K562 (cell line): ENCODE measurements at regions not wholly inside any gene's neighbourhood (a gene's known extent, or its start where the extent isn't known, plus 50 kb on each side); places are given as distances from the start of the nearest gene placed in this dataset.

ENCODE experiments used
- ATAC-seq: fragments of 200-7000 bp; cut with Tn5 transposase; 3 replicates; pipeline ENCODE4 v1.9.1; 2020; ENCODE audit warnings: moderate library complexity
- BruUV-seq: library from RNA; stranded (reverse); fragments of 400-500 nt; replicated peaks from 2 replicates; lab custom pipeline; 2021; lab: Mats Ljungman, UMichigan
- CTCF ChIA-PET: fragments of 300-600 bp; formaldehyde crosslinking; extraction: SDS; loops from one replicate; lab custom pipeline; 2021; ENCODE audit warnings: low intra/inter-chr PET ratio; lab: Yijun Ruan, JAX
- POLR2A ChIA-PET: fragments of 300-600, 350-650 bp; sonication (Branson Sonifier 250); formaldehyde crosslinking; extraction: SDS; loops from one replicate; lab custom pipeline; 2021; ENCODE audit warnings: antibody characterized with exemption, inconsistent platforms; lab: Yijun Ruan, JAX
- DNase-seq, 4 experiments: peaks; one replicate each; pipeline versions ENCODE4 v3.0.0 to v3.0.0-alpha.2; 2011 to 2018; ENCODE audit warnings: low spot score in 3 of 4, mixed read lengths in 3 of 4; ENCODE audit errors: extremely low read depth in 1 of 4
- FAIRE-seq: peaks from 2 replicates; lab custom pipeline; 2011; peaks lifted over from hg19 to GRCh38; lab: Jason Lieb, UNC
- H2AFZ ChIP-seq: 2 replicates; pipeline ENCODE4 v1.6.0; 2011; ENCODE audit warnings: low read depth, low read length, control low read depth, inconsistent platforms
- H3K27ac ChIP-seq: fragments of 200-600 bp; 3 replicates; pipeline ENCODE4 v1.8.0; 2011; ENCODE audit warnings: low read depth, mild to moderate bottlenecking, control low read depth, inconsistent platforms, low read length, moderate library complexity, mixed read lengths; ENCODE audit errors: extremely low read depth
- H3K27me3 ChIP-seq, 2 experiments: fragments of 300-600 bp in 1 of 2; 2 replicates in 1 of 2; 3 replicates in 1 of 2; pipeline versions ENCODE4 v1.6.0 to v1.8.0; 2011; ENCODE audit warnings: inconsistent platforms in 2 of 2, low read length in 2 of 2, mild to moderate bottlenecking in 1 of 2, mixed read lengths in 1 of 2, moderate library complexity in 1 of 2; ENCODE audit not compliant: control insufficient read depth in 2 of 2, insufficient read depth in 2 of 2
- H3K36me3 ChIP-seq: fragments of 300-600 bp; 3 replicates; pipeline ENCODE4 v1.8.0; 2011; ENCODE audit warnings: mild to moderate bottlenecking, low read length, inconsistent platforms; ENCODE audit not compliant: control insufficient read depth, insufficient read depth
- H3K4me1 ChIP-seq, 2 experiments: fragments of 200-600 bp in 1 of 2; replicated peaks in 1 of 2; 2 replicates in 1 of 2; 3 replicates in 1 of 2; pipeline versions ENCODE4 v1.5.1 to v1.8.0; 2011; ENCODE audit warnings: inconsistent platforms in 2 of 2, low read length in 2 of 2, mild to moderate bottlenecking in 1 of 2, mixed read lengths in 1 of 2, moderate library complexity in 1 of 2; ENCODE audit not compliant: control insufficient read depth in 2 of 2, insufficient read depth in 2 of 2
- H3K4me2 ChIP-seq: 2 replicates; pipeline ENCODE4 v1.6.1; 2011; ENCODE audit warnings: low read length, control low read depth, inconsistent platforms, mixed read lengths; ENCODE audit not compliant: insufficient read depth
- H3K4me3 ChIP-seq: fragments of 200-600 bp; sonication (generic), shearing (Covaris generic); 2 replicates; pipeline ENCODE4 v1.5.1; 2016; ENCODE audit warnings: control low read depth, inconsistent platforms
- H3K79me2 ChIP-seq: fragments of 200-600 bp; 3 replicates; pipeline ENCODE4 v1.8.0; 2011; ENCODE audit warnings: low read length, inconsistent platforms; ENCODE audit not compliant: control insufficient read depth, insufficient read depth
- H3K9ac ChIP-seq, 2 experiments: 2 replicates each; pipeline versions ENCODE4 v1.6.0 to v1.6.1; 2011; ENCODE audit warnings: low read depth in 2 of 2, low read length in 2 of 2, control low read depth in 1 of 2, inconsistent platforms in 1 of 2, mild to moderate bottlenecking in 1 of 2, mixed read lengths in 1 of 2; ENCODE audit not compliant: insufficient read depth in 1 of 2
- H3K9me1 ChIP-seq: one replicate; pipeline ENCODE4 v1.6.0; 2011; ENCODE audit warnings: inconsistent platforms, mild to moderate bottlenecking, low read length, moderate library complexity; ENCODE audit not compliant: control insufficient read depth, insufficient read depth
- H3K9me3 ChIP-seq: replicated peaks from 2 replicates; pipeline ENCODE4 v1.5.1; 2011; ENCODE audit warnings: low read depth, low read length, inconsistent platforms; ENCODE audit not compliant: control insufficient read depth, insufficient read depth
- H4K20me1 ChIP-seq: replicated peaks from 2 replicates; pipeline ENCODE4 v1.6.1; 2011; ENCODE audit warnings: low read length, inconsistent platforms, mixed read lengths; ENCODE audit not compliant: control insufficient read depth, insufficient read depth
- CREB1 ChIP-seq, 2 experiments: sonication (generic) in 1 of 2; formaldehyde crosslinking in 1 of 2; IDR thresholded peaks; 2 replicates each; pipeline versions ENCODE4 v1.6.1 to v1.8.0; 2012 to 2022; ENCODE audit warnings: inconsistent platforms in 1 of 2, mild to moderate bottlenecking in 1 of 2, missing genetic modification reagents in 1 of 2, moderate library complexity in 1 of 2
- FOXA1 ChIP-seq: fragments of 450-650 bp; IDR thresholded peaks from 2 replicates; pipeline ENCODE4 v1.6.1; 2016; ENCODE audit warnings: mild to moderate bottlenecking, borderline replicate concordance
- NCOA6 ChIP-seq: fragments of 450-650 bp; IDR thresholded peaks from 2 replicates; pipeline ENCODE4 v1.6.1; 2017; ENCODE audit warnings: mild to moderate bottlenecking
- NFATC3 ChIP-seq: fragments of 450-650 bp; IDR thresholded peaks from 2 replicates; pipeline ENCODE4 v1.6.1; 2017; ENCODE audit warnings: mild to moderate bottlenecking
- NFIC ChIP-seq: fragments of 450-650 bp; IDR thresholded peaks from 2 replicates; pipeline ENCODE4 v1.6.1; 2017; ENCODE audit warnings: mild to moderate bottlenecking, inconsistent platforms
- TCF3 ChIP-seq: sonication (generic); formaldehyde crosslinking; IDR thresholded peaks from 2 replicates; pipeline ENCODE4 v1.4.0; 2020; ENCODE audit warnings: mild to moderate bottlenecking, missing genetic modification reagents
- TRIM24 ChIP-seq, 2 experiments: fragments of 450-650 bp; IDR thresholded peaks; 2 replicates each; pipeline ENCODE4 v1.6.1; 2016
- XRCC4 ChIP-seq: IDR thresholded peaks from one replicate; pipeline ENCODE4 v1.6.1; 2011; ENCODE audit not compliant: insufficient read depth, insufficient read length; ENCODE audit errors: extremely low read depth
- ZNF3 ChIP-seq: fragments of 250-450 bp; sonication (Bioruptor Pico); IDR thresholded peaks from 2 replicates; pipeline ENCODE4 v1.5.0; 2021; ENCODE audit warnings: mild to moderate bottlenecking, moderate library complexity
- WGBS: fragments of 100-300 bp; shearing (Covaris generic); methylation state at CpG from one replicate; pipeline ENCODE4 v1.1.6; 2016; ENCODE audit warnings: low coverage, mixed read lengths; ENCODE audit not compliant: insufficient coverage; ENCODE audit errors: missing lambda C conversion rate; 5-methylcytosine and 5-hydroxymethylcytosine counted together
- in situ Hi-C: fragments of 300-500 bp; cut with MboI; formaldehyde crosslinking; loops from 4 replicates; pipeline ENCODE4 v1.15.0; 2018; ENCODE audit warnings: inconsistent platforms, mixed read lengths
- intact Hi-C: fragments of 100-400 bp; cut with micrococcal nuclease; formaldehyde crosslinking; loops from 2 replicates; pipeline ENCODE4 v1.14.2; 2022
- TF ChIP-seq, protein P1 (sequence below): conservative IDR thresholded peaks from 2 replicates; pipeline ENCODE4 v1.6.1; 2011; ENCODE audit warnings: low read depth, mild to moderate bottlenecking, low read length; ENCODE audit not compliant: control insufficient read depth
- TF ChIP-seq, protein P2 (sequence below): fragments of 450-650 bp; formaldehyde crosslinking; IDR thresholded peaks from 2 replicates; pipeline ENCODE4 v1.4.0; 2020; ENCODE audit warnings: mild to moderate bottlenecking, moderate library complexity
- TF ChIP-seq, protein P3 (sequence below): fragments of 250-450 bp; sonication (Bioruptor Pico); IDR thresholded peaks from 2 replicates; pipeline ENCODE4 v1.4.0; 2020; ENCODE audit warnings: mild to moderate bottlenecking, moderate library complexity
- TF ChIP-seq, protein P4 (sequence below): sonication (generic); formaldehyde crosslinking; IDR thresholded peaks from 2 replicates; pipeline ENCODE4 v1.8.0; 2022; ENCODE audit warnings: mild to moderate bottlenecking, missing genetic modification reagents, borderline replicate concordance

DNA sequence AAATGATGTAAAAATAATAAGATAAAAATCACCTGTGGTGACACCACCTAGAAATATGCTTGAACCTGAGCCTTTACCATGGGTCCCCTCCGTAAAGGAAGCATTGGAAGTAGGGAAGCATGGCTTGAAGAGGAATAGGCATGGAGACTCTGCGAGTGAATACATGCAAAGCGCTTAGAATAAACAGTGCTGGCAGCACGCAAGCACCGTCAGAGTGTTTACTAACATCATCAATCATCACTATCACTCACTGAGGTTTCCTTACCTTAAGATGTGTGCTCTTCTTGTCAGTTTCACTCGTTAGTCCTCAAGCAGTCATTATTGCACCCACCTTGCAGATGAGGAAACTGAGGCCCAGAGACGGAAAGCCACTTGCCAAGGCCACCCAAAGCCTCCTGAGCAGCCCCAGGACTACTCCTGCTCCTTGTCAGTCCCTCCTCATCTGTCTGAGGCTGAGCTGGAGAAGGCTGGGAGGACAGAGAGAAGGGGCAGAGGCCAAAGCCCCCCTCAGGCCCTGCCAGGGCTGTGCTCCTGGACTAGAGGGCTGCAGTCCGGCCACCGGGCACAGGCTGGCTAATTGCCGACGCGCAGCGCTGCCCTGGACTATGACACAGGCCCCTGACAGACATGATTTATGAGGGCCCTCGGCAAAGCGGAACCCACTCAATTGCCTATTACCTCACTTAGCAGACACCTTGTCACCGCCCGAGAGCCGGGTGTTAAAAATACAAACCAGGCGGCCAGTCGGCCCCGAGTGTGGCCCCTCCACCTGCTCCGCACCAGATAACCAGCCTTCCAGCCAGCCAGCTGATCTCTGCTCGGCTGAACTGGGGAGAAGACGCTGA, 168.9 kb downstream of the MN1 start (continued):
- TF ChIP-seq CREB1 (IDR thresholded peaks at IDR 0.05) (no peak), CREB1 (CRISPR knock-in tag; IDR thresholded peaks at IDR 0.05) (0 out of 2 replicates have a peak, but pooled peaks have one; percentile 40)

DNA sequence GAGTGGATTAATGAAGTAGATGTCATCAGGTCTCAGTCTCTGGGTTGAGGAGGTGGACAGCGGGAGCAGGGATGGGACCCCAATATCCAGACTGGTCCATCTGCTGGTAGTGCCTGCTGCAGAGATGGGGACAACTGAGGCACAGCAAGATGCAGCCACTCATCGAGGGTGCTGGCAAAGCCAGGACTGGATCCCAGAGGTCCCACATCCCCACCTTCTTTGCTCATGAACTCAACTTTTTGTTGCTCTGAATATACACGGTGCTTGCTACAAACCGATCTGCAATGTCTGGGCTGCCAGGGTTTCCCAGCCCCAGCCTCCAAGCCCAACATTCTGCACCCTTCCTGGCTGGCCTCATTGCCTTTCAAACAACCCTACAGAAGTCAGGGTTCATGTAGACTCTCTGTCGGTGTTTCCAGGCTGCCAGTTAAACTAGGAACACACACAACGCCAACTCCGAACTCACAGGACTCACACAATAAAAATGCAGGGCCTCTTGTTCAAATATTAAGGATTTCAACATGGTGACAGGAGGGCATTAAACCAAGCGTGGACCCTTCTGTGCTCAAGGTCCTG, 168.2 kb downstream of the MN1 start:
- Histone ChIP-seq H3K27me3 (peaks cover 3 to 21% of the 10 kb centered on the region in 2 experiments; a peak in 4 of 5 replicates), H2AFZ (no peak overlapping the region), H3K79me2 (no peaks in the 10 kb centered on the region), H3K27ac (no peak overlapping the region), H3K4me3 (no peak overlapping the region), H3K4me1 (peaks cover 0 to 9% of the 10 kb centered on the region in 2 experiments; a peak in 2 of 5 replicates), H3K36me3 (no peaks in the 10 kb centered on the region), H4K20me1 (no peaks in the 10 kb centered on the region; the same call in 1 of the 2 replicates), H3K9me3 (no peaks in the 10 kb centered on the region), H3K9ac (no peak overlapping the region), H3K9me1 (no peaks in the 10 kb centered on the region), H3K4me2 (no peak overlapping the region)
- intact Hi-C loops, result no loop called here
- in situ Hi-C loops, result no loop called here
- POLR2A ChIA-PET, result interaction anchor here (0.6 kb wide), 1 partner anchor 120 kb away, joined by 3 read pairs; no protein-coding TSS in a partner anchor
- FAIRE-seq, result no peak
- ATAC-seq, result no peak
- WGBS, result 0% methylated on average over 8 of the region's 8 CpGs
- no peak for DNase-seq
- BruUV-seq, result no TSS peak
- CTCF ChIA-PET, result no interaction called here
- TF ChIP-seq NFIC (no peak), NFATC3 (no peak), XRCC4 (no peak), ZNF3 (CRISPR knock-in tag) (no peak), FOXA1 (no peak), NCOA6 (no peak), TCF3 (no peak), TRIM24 (IDR thresholded peaks at IDR 0.05) (no peak)
- TF ChIP-seq, protein P1, sequence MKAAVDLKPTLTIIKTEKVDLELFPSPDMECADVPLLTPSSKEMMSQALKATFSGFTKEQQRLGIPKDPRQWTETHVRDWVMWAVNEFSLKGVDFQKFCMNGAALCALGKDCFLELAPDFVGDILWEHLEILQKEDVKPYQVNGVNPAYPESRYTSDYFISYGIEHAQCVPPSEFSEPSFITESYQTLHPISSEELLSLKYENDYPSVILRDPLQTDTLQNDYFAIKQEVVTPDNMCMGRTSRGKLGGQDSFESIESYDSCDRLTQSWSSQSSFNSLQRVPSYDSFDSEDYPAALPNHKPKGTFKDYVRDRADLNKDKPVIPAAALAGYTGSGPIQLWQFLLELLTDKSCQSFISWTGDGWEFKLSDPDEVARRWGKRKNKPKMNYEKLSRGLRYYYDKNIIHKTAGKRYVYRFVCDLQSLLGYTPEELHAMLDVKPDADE, result no peak
- TF ChIP-seq, protein P2, sequence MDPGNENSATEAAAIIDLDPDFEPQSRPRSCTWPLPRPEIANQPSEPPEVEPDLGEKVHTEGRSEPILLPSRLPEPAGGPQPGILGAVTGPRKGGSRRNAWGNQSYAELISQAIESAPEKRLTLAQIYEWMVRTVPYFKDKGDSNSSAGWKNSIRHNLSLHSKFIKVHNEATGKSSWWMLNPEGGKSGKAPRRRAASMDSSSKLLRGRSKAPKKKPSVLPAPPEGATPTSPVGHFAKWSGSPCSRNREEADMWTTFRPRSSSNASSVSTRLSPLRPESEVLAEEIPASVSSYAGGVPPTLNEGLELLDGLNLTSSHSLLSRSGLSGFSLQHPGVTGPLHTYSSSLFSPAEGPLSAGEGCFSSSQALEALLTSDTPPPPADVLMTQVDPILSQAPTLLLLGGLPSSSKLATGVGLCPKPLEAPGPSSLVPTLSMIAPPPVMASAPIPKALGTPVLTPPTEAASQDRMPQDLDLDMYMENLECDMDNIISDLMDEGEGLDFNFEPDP (CRISPR knock-in tag), result no peak
- TF ChIP-seq, protein P3, sequence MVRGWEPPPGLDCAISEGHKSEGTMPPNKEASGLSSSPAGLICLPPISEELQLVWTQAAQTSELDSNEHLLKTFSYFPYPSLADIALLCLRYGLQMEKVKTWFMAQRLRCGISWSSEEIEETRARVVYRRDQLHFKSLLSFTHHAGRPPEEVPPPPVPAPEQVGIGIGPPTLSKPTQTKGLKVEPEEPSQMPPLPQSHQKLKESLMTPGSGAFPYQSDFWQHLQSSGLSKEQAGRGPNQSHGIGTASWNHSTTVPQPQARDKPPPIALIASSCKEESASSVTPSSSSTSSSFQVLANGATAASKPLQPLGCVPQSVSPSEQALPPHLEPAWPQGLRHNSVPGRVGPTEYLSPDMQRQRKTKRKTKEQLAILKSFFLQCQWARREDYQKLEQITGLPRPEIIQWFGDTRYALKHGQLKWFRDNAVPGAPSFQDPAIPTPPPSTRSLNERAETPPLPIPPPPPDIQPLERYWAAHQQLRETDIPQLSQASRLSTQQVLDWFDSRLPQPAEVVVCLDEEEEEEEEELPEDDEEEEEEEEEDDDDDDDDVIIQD (CRISPR knock-in tag), result no peak
- TF ChIP-seq, protein P4, sequence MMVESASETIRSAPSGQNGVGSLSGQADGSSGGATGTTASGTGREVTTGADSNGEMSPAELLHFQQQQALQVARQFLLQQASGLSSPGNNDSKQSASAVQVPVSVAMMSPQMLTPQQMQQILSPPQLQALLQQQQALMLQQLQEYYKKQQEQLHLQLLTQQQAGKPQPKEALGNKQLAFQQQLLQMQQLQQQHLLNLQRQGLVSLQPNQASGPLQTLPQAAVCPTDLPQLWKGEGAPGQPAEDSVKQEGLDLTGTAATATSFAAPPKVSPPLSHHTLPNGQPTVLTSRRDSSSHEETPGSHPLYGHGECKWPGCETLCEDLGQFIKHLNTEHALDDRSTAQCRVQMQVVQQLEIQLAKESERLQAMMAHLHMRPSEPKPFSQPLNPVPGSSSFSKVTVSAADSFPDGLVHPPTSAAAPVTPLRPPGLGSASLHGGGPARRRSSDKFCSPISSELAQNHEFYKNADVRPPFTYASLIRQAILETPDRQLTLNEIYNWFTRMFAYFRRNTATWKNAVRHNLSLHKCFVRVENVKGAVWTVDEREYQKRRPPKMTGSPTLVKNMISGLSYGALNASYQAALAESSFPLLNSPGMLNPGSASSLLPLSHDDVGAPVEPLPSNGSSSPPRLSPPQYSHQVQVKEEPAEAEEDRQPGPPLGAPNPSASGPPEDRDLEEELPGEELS (CRISPR knock-in tag), result no peak
